HG03432 (cell line): ENCODE measurements at regions not wholly inside any gene's neighbourhood (a gene's known extent, or its start where the extent isn't known, plus 50 kb on each side); places are given as distances from the start of the nearest gene placed in this dataset.

ENCODE experiments used
- ATAC-seq: cut with Tn5 transposase; IDR thresholded peaks from one replicate; pipeline ENCODE4 v1.9.1; 2021; ENCODE audit warnings: mild to moderate bottlenecking, moderate library complexity; ENCODE audit not compliant: unreplicated experiment

DNA sequence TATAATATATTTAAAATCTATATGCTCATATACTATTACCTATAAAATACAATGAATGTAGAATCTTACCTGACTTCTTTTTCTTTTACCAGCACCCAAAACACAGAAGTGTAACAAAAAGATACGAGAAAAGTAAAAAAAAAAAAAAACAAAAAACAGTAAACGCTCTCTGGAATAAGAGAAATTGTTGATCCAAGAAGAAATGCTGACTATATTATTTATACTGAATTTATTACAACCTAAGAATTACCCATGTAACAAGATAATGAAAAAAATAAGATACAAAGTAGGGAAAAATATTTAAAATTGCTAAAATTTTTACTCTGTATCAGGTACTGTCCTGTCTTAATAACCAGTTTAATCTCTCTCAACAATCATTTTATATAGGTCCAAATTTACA lies 787.9 kb upstream of the MAN1A1 start:
- ATAC-seq = no peak

- no peak for ATAC-seq
These were observed 779.7 kb upstream of the MAN1A1 start for GRCh38 chr6:120129228-120129627.

DNA sequence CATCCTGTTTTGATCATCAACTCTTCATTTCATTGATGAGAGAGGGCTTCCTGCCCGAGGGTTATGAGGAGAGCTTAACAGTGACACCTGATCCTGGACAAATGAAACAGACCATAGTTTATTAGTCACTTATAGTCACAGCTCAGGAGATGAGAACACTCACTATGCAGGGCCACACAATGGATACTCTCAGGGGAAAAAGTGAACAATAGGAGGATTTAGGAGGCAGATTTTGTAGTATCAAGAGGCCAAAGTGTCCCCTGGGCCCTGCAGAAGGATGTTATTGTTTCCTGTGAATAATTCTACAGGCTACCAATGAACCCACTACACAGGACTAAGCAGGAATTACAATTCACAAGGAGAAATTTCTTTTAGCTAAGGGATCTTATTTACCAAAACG lies 772.8 kb upstream of the MAN1A1 start:
- ATAC-seq = no peak

GRCh38 chr6:120116343-120116742 lies 766.8 kb upstream of the MAN1A1 start:
- ATAC-seq = peak; percentile 49

DNA sequence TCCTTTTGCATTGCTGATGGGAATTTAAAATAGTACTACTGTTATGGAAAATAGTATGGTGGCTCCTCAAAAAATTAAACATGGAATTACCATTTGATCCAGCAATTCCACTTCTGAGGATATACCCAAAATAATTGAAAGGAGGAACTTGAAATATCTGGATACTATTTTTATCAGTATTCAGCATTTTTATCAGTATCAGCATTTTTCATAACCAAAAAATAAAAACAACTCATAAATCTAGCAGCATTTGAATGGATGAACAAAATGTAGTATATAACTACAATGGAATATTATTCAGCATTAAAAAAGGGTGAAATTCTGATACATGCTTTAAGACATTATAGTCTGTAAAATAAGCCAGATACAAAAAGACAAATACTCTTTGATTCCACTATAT lies 763.4 kb upstream of the MAN1A1 start:
- no peak for ATAC-seq

- ATAC-seq = no peak
These were observed 761.4 kb upstream of the MAN1A1 start for GRCh38 chr6:120111001-120111400.

DNA sequence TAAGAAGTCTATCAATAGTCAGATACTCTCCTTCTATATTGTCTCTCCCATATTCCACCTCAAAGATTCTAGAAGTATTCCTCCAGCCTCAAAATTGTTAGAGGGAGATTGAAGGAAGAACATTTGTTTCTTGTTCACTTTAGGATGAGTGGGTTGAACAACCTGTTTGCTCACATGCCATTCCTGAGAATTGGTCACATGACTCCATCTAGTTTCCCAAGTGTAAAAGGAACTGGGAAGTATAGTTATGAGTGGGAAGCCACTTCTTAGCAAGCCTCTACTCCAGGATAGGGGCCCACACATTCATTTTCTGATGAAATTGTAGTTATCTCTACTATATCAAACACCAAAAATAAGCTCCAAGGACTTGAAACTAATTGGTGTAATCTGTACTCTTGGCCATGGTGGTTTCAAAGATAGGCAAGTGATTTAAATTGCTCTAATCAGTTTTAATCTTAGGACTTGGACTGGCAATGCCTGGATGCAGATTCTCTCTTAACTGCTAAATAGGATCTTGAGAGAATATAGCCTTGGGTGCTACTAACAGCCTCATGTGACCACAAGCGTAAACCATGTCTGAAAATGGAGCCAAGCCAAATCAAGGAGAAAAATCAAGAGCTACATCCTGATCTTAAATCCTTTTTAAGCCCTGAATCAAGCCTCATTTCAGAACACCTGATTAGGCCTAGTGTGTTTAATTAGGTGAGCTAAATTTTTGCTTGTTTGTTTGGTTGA lies 758.7 kb upstream of the MAN1A1 start:
- no peak for ATAC-seq

GRCh38 chr6:120103618-120104017 lies 754.1 kb upstream of the MAN1A1 start:
- ATAC-seq = no peak

DNA sequence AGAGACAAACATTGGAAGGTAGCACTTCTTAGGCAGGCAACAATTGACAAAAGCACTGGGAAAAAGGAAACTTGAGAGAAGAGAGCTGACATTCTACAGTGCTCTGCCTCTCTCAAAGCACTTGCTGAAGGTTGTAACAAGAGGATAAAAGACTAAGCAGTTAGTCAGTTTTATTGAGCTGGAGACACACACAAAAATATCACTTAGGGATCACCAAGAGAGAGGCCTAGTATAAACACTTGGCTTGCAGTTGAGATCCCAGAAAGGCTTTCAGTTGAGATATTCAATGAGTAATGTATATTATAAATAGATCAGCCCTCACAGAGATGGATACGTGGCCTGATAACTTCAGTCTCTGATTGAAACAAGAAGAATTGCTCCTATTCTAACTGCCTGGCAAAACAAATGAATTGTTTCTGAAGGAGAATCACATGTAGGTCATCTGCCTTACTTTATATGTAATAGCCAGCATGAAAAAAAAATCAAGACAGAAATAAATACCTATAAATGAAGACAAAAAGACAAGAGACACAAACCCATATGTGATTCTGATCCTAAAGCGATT lies 747.2 kb upstream of the MAN1A1 start:
- ATAC-seq = no peak

DNA sequence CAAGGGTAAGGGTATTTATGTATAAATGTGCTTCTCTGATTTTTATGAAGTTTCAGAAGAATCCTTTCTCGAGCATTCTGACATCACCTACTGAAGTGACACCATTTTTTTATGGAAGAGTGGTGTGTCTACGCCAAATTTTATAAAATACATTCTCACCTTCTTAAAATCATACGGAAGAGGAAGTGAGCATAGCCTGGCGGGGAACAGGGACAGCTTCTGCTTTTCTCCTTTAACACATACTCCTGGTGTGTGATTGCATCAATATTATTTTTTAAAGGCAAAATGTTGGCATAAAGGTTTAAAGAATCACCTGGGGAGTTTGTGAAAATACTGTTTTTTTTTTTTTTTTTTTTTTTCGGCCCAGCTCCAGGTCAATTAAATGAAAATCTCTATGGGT lies 733.6 kb upstream of the MAN1A1 start:
- no peak for ATAC-seq

DNA sequence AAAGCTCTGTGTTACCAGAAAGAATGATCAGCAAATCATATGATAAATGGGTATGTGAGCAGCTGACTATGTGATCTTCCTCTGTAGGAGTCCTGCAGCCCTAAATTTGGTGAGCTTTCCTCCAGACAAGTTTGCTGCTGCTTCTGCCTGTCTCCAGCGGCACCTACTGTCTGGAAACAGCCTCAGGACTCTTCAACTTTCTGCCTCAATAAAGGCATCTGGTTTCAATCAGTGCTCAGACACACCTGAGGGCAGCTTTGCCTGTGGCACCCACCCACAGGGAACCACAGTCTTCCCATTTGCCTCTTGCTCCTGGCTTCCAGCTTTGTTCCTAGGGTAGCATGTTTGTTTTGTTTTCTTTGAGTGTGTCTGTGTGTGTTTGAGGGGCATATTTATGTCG lies 727.9 kb upstream of the MAN1A1 start:
- ATAC-seq = no peak

DNA sequence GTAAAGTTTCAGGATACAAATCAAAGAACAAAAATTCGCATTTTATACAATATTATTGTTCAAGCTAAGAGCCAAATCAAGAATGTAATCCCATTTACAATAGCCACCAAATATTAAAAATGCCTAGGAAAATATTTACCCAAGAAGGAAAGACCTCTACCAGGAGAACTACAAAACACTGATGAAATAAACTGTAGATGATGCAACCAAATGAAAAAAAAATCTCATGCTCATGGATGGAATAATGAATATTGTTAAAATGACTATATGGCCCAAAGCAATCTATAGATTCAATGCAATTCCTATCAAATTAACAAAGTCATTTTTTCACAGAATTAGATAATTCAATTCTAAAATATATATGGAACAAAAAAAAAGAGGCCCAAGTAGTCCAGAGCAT lies 708.8 kb upstream of the MAN1A1 start:
- no peak for ATAC-seq

DNA sequence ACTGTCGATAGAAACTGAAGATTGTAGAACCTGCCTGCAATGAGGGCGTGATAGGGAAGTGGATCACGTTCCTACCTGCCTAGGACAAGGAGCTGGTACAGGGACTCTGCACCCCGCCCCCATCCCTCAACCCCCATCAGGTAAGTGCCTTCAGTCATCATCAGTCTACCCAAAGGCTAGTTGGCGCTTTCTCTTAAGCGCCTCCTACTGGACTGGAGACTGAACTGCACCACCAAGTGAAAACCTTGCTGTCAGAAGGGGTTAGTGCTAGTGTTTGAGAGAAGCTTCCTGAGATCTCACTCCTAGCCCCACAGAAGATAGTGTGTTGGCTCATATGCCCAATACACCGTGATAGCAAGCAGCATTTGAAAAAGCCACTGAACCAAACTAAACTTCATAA lies 706.5 kb upstream of the MAN1A1 start:
- peak; percentile 64 for ATAC-seq

GRCh38 chr6:120055071-120055470 lies 705.5 kb upstream of the MAN1A1 start:
- ATAC-seq = no peak

DNA sequence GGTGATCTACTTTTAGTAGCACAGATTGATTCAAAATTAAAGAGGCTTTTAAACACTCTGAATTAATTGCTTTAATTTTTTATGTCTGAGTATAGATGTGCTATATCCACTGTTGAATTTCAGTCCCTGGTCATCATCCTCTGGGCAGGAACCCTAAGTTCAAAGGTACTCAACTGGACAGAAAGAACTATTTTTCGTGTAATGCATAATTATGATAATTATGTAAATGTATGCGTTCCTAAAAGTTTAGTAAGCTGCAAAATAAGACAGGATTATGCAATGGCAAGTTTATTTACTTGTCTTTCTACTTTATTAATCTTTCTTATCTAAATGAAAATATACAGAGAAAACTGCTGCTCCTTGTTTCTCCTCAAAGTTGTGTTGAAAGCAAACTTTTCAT lies 690.1 kb upstream of the MAN1A1 start:
- no peak for ATAC-seq

GRCh38 chr6:120031837-120032236 lies 682.3 kb upstream of the MAN1A1 start:
- ATAC-seq = no peak

- ATAC-seq = no peak
These were observed 677.2 kb upstream of the MAN1A1 start for GRCh38 chr6:120026791-120027190.

- ATAC-seq = no peak
These were observed 660.5 kb upstream of the MAN1A1 start for GRCh38 chr6:120010075-120010474.

GRCh38 chr6:120005292-120005976 lies 655.9 kb upstream of the MAN1A1 start:
- ATAC-seq = peak; percentile 58

DNA sequence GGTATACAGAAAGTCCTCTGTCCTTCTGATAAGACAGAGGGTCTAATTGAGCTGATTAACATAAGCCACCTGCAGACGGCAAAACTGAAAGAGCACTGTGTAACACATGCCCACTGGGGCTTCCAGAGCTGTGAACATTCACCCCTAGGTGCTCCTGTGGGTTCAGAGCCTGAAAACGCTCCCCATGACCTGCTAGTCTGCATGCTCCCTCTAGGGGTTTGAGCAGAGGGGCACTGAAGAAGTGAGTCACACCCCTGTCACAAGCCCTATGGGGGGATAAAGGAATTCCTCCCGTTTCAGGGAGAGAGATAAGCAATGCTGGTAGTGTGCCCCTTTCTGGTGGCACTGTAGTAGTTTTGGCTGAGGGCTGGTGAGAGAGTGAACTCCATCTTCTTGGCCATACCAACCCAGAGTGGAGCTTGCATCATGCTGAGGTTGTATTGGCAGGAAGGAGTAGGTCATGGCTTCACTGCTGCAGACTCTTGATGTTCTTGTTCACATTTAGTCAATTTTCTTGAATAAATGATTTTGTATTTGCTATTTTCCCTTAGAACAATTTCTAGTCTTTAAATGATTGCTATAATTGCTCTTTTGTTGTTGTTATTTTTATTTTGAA lies 637.5 kb upstream of the MAN1A1 start:
- ATAC-seq = no peak

DNA sequence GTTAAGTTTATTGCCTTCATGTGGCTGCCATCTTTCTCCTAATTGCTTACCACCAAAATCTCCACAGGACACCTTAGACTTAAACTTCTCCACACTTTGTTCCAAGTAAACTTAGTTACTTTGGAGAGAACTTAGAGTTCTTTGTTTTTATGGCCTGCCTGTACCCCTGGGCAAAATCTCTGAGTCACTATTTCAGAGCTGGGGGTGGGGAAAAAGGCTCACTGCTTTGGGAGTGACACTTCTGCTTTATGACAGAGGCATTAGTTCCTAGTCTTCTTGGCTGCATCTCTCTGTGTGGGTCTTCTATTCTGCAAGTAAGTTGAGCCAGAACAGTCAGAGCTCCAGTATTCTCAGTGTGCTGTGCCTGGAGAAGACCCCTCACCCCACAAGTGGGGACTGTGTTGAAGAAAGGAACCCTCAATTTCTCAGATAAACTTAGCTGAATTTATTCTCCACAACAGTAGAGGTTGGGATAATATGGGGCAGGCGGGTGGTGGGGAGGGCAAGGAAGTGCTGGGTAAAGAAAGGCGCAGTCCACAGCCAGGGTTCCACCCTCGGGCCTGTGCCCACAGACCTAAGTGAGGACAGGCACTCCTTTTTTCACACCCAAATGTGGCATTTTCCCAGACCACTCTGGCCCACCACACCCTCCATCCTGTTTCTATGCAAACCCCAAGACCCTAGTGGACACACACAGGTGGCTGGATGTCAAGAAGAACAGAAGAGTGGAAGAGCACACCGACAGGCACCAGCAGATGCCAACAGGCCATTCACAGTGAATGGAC lies 636.6 kb upstream of the MAN1A1 start:
- ATAC-seq = no peak
